IMR-90 (cell line): ENCODE measurements at regions not wholly inside any gene's neighbourhood (a gene's known extent, or its start where the extent isn't known, plus 50 kb on each side); places are given as distances from the start of the nearest gene placed in this dataset.

Source experiments
- ATAC-seq: fragments of 200-7000 bp; cut with Tn5 transposase; 2 replicates; pipeline ENCODE4 v1.9.1; 2020; ENCODE audit warnings: low read depth, mild to moderate bottlenecking, moderate library complexity
- BruUV-seq: library from RNA; stranded (reverse); fragments of 400-500 nt; replicated peaks from 2 replicates; lab custom pipeline; 2021; lab: Mats Ljungman, UMichigan
- CTCF ChIA-PET: fragments of 300-600 bp; formaldehyde crosslinking; extraction: SDS; loops from one replicate; lab custom pipeline; 2021; ENCODE audit warnings: antibody characterized with exemption; lab: Yijun Ruan, JAX
- POLR2A ChIA-PET: fragments of 300-600 bp; sonication (Branson Sonifier 250); formaldehyde crosslinking; loops from one replicate; lab custom pipeline; 2022; ENCODE audit warnings: antibody characterized with exemption; ENCODE audit not compliant: unreplicated experiment; lab: Charles Lee
- DNase-seq: peaks from one replicate; pipeline ENCODE4 v3.0.0; 2013
- H2AFZ ChIP-seq: replicated peaks from 2 replicates; pipeline ENCODE3; 2013; ENCODE audit warnings: low read length, mild to moderate bottlenecking; ENCODE audit not compliant: poor library complexity
- H2AK5ac ChIP-seq: 2 replicates; pipeline ENCODE4 v1.6.1; 2013; ENCODE audit warnings: low read depth, low read length, inconsistent platforms
- H2AK9ac ChIP-seq: replicated peaks from 2 replicates; pipeline ENCODE3; 2013; ENCODE audit warnings: mild to moderate bottlenecking, low read depth, low read length, moderate library complexity; ENCODE audit not compliant: poor library complexity
- H2BK120ac ChIP-seq: 2 replicates; pipeline ENCODE4 v1.6.1; 2013; ENCODE audit warnings: low read depth, low read length, inconsistent platforms
- H2BK15ac ChIP-seq: 3 replicates; pipeline ENCODE4 v1.6.1; 2013; ENCODE audit warnings: low read depth, low read length, inconsistent platforms
- H2BK20ac ChIP-seq: 2 replicates; pipeline ENCODE4 v1.6.1; 2013; ENCODE audit warnings: low read depth, mild to moderate bottlenecking, inconsistent platforms, low read length, moderate library complexity
- H2BK5ac ChIP-seq: 2 replicates; pipeline ENCODE4 v1.6.1; 2013; ENCODE audit warnings: mild to moderate bottlenecking, low read depth, low read length, inconsistent platforms; ENCODE audit not compliant: poor library complexity, severe bottlenecking
- H3K14ac ChIP-seq: replicated peaks from 2 replicates; pipeline ENCODE4 v1.6.1; 2013; ENCODE audit warnings: low read depth, low read length, inconsistent platforms
- H3K18ac ChIP-seq: 2 replicates; pipeline ENCODE4 v1.6.1; 2013; ENCODE audit warnings: low read depth, low read length, control low read depth
- H3K23ac ChIP-seq: 2 replicates; pipeline ENCODE4 v1.6.1; 2013; ENCODE audit warnings: low read depth, low read length, inconsistent platforms
- H3K27ac ChIP-seq: 2 replicates; pipeline ENCODE4 v1.5.1; 2013; ENCODE audit warnings: mild to moderate bottlenecking, control low read depth, low read length; ENCODE audit not compliant: insufficient read depth
- H3K27me3 ChIP-seq: 2 replicates; pipeline ENCODE4 v1.6.1; 2013; ENCODE audit warnings: low read length; ENCODE audit not compliant: control insufficient read depth, insufficient read depth
- H3K36me3 ChIP-seq: 2 replicates; pipeline ENCODE4 v1.6.1; 2013; ENCODE audit warnings: low read length, mixed read lengths; ENCODE audit not compliant: control insufficient read depth, insufficient read depth
- H3K4ac ChIP-seq: 2 replicates; pipeline ENCODE4 v1.6.1; 2013; ENCODE audit warnings: low read depth, low read length, inconsistent platforms
- H3K4me1 ChIP-seq: 2 replicates; pipeline ENCODE4 v1.6.1; 2013; ENCODE audit warnings: low read length, mixed read lengths; ENCODE audit not compliant: control insufficient read depth, insufficient read depth
- H3K4me2 ChIP-seq: 2 replicates; pipeline ENCODE4 v1.6.1; 2013; ENCODE audit warnings: low read depth, mild to moderate bottlenecking, control low read depth, low read length, moderate library complexity
- H3K4me3 ChIP-seq: 2 replicates; pipeline ENCODE4 v1.5.1; 2013; ENCODE audit warnings: low read depth, mild to moderate bottlenecking, control low read depth, low read length, moderate library complexity; ENCODE audit not compliant: insufficient read depth
- H3K56ac ChIP-seq: 2 replicates; pipeline ENCODE4 v1.6.1; 2013; ENCODE audit warnings: low read length, inconsistent platforms; ENCODE audit not compliant: insufficient read depth; ENCODE audit errors: extremely low read depth
- H3K79me1 ChIP-seq, 2 experiments: 2 replicates each; pipeline ENCODE4 v1.6.1; 2013; ENCODE audit warnings: low read length in 2 of 2, inconsistent platforms in 1 of 2, low read depth in 1 of 2
- H3K9ac ChIP-seq: 2 replicates; pipeline ENCODE4 v1.6.1; 2013; ENCODE audit warnings: low read depth, low read length, control low read depth
- H3K9me1 ChIP-seq: 2 replicates; pipeline ENCODE4 v1.6.1; 2013; ENCODE audit warnings: low read length, inconsistent platforms; ENCODE audit not compliant: insufficient read depth
- H3K9me3 ChIP-seq: 2 replicates; pipeline ENCODE4 v1.6.1; 2013; ENCODE audit warnings: low read length; ENCODE audit not compliant: control insufficient read depth, insufficient read depth
- H4K20me1 ChIP-seq: 2 replicates; pipeline ENCODE4 v1.6.1; 2013; ENCODE audit warnings: low read length, inconsistent platforms; ENCODE audit not compliant: insufficient read depth
- H4K5ac ChIP-seq: 2 replicates; pipeline ENCODE4 v1.6.1; 2013; ENCODE audit warnings: mild to moderate bottlenecking, low read depth, low read length, control low read depth
- H4K8ac ChIP-seq, 2 experiments: 2 replicates each; pipeline ENCODE4 v1.6.1; 2013; ENCODE audit warnings: low read depth in 2 of 2, low read length in 2 of 2, control low read depth in 1 of 2, inconsistent platforms in 1 of 2
- H4K91ac ChIP-seq: 2 replicates; pipeline ENCODE4 v1.6.1; 2013; ENCODE audit warnings: low read depth, low read length, inconsistent platforms; ENCODE audit not compliant: insufficient read depth
- CEBPB ChIP-seq: IDR thresholded peaks from 2 replicates; pipeline ENCODE4 v1.6.1; 2012; ENCODE audit warnings: low read depth, low read length, improper control_type of control experiment
- CHD1 ChIP-seq: IDR thresholded peaks from 2 replicates; pipeline ENCODE4 v1.6.1; 2012; ENCODE audit warnings: low read depth, low read length, improper control_type of control experiment
- CTCF ChIP-seq: conservative IDR thresholded peaks from 2 replicates; pipeline ENCODE4 v1.5.1; 2012; ENCODE audit warnings: mild to moderate bottlenecking, low read depth, low read length, improper control_type of control experiment
- ELK1 ChIP-seq: fragments of 150-350 bp; IDR thresholded peaks from 2 replicates; pipeline ENCODE4 v1.6.1; 2016; ENCODE audit warnings: low read depth, mild to moderate bottlenecking, low read length, moderate library complexity, borderline replicate concordance
- FOS ChIP-seq: fragments of 150-350 bp; IDR thresholded peaks from 2 replicates; pipeline ENCODE4 v1.6.1; 2016; ENCODE audit warnings: low read depth, low read length
- MAZ ChIP-seq: IDR thresholded peaks from 2 replicates; pipeline ENCODE4 v1.6.1; 2012; ENCODE audit warnings: low read depth, mild to moderate bottlenecking, low read length, improper control_type of control experiment, moderate library complexity, borderline replicate concordance
- MXI1 ChIP-seq: IDR thresholded peaks from 2 replicates; pipeline ENCODE4 v1.6.1; 2012; ENCODE audit warnings: low read depth, mild to moderate bottlenecking, low read length, moderate library complexity, borderline replicate concordance
- NFE2L2 ChIP-seq: fragments of 150-350 bp; IDR thresholded peaks from 2 replicates; pipeline ENCODE4 v1.6.1; 2016; ENCODE audit warnings: low read depth, mild to moderate bottlenecking, low read length
- POLR2A ChIP-seq: IDR thresholded peaks from 2 replicates; pipeline ENCODE4 v1.6.1; 2012; ENCODE audit warnings: mild to moderate bottlenecking, low read depth, low read length
- RAD21 ChIP-seq: IDR thresholded peaks from 2 replicates; pipeline ENCODE4 v1.6.1; 2012; ENCODE audit warnings: low read length, improper control_type of control experiment
- RCOR1 ChIP-seq: IDR thresholded peaks from 2 replicates; pipeline ENCODE4 v1.6.1; 2012; ENCODE audit warnings: mild to moderate bottlenecking, low read length, improper control_type of control experiment; ENCODE audit not compliant: insufficient replicate concordance
- RFX5 ChIP-seq: IDR thresholded peaks from 2 replicates; pipeline ENCODE4 v1.8.0; 2012; ENCODE audit warnings: low read depth, mild to moderate bottlenecking, low read length, moderate library complexity
- SMC3 ChIP-seq: fragments of 150-350 bp; IDR thresholded peaks from 2 replicates; pipeline ENCODE4 v1.6.1; 2016; ENCODE audit warnings: low read depth, mild to moderate bottlenecking, antibody characterized with exemption, low read length, moderate library complexity
- USF2 ChIP-seq: fragments of 150-350 bp; IDR thresholded peaks from 2 replicates; pipeline ENCODE4 v1.6.1; 2017; ENCODE audit warnings: mild to moderate bottlenecking, antibody characterized with exemption, low read length, low read depth
- WGBS, 2 experiments: methylation state at CpG; one replicate each; pipeline versions ENCODE4 v1.1.5 to v1.1.7; 2013; ENCODE audit warnings: missing lambda C conversion rate in 2 of 2; ENCODE audit not compliant: insufficient read length in 1 of 2; ENCODE audit errors: extremely low coverage in 2 of 2; 5-methylcytosine and 5-hydroxymethylcytosine counted together
- dilution Hi-C: fragments of 300-500 bp; cut with HindIII; formaldehyde crosslinking; loops from one replicate; pipeline ENCODE4 v1.14.3; 2018; ENCODE audit warnings: low sequenced_read_pairs; ENCODE audit not compliant: unreplicated experiment
- in situ Hi-C: fragments of 300-500 bp; cut with MboI; formaldehyde crosslinking; loops from 3 replicates; pipeline ENCODE4 v1.14.3; 2019; ENCODE audit warnings: low sequenced_read_pairs, inconsistent platforms, mixed read lengths
- intact Hi-C: fragments of 100-400 bp; cut with micrococcal nuclease; formaldehyde crosslinking; loops from 2 replicates; pipeline ENCODE4 v1.10.0; 2022

- no CpG with 5 or more reads among the region's 4 CpGs for WGBS, 2 experiments
- intact Hi-C loops = no loop called here
- H2AFZ ChIP-seq = no peak overlapping the region
Observed at GRCh38 chr15:62945760-62946159, 96.8 kb upstream of the TPM1 start.

More at GRCh38 chr15:62945760-62946159, 96.8 kb upstream of the TPM1 start:
- ChIA-PET POLR2A (no interaction called here), CTCF (interaction anchor here (1.1 kb wide), 1 partner anchor 13 kb away, joined by 3 read pairs; no protein-coding TSS in a partner anchor)
- no peak overlapping the region for H2BK15ac ChIP-seq
- no peak overlapping the region for H3K9ac ChIP-seq
- H2BK120ac ChIP-seq = no peak overlapping the region
- H2AK9ac ChIP-seq = no peak overlapping the region
- H3K4me2 ChIP-seq = no peak overlapping the region
- no peak overlapping the region for H3K18ac ChIP-seq
- no peak for ATAC-seq
- no peak for TF ChIP-seq ELK1
- TF ChIP-seq NFE2L2 = no peak
- no peak for TF ChIP-seq CHD1
- TF ChIP-seq POLR2A = no peak
- TF ChIP-seq FOS = no peak
- TF ChIP-seq CTCF = no peak
- no peak for TF ChIP-seq SMC3
- TF ChIP-seq MAZ = no peak
- no peak for TF ChIP-seq RAD21
- TF ChIP-seq MXI1 = no peak
- TF ChIP-seq RCOR1 = no peak
- no peak for TF ChIP-seq USF2
- no peak for TF ChIP-seq RFX5
- no peak for TF ChIP-seq CEBPB
- H3K9me3 ChIP-seq = no peaks in the 10 kb centered on the region
- peaks cover 15% of the 10 kb centered on the region for H3K4me1 ChIP-seq
- H2BK5ac ChIP-seq = no peak overlapping the region
- H3K27me3 ChIP-seq = no peaks in the 10 kb centered on the region
- peaks cover 25% of the 10 kb centered on the region for H3K9me1 ChIP-seq
- dilution Hi-C loops (no loop called here), in situ Hi-C loops (no loop called here)
- no peak overlapping the region for H3K4ac ChIP-seq
- no peak overlapping the region for H4K91ac ChIP-seq
- H3K56ac ChIP-seq = no peak overlapping the region
- no peak overlapping the region for H2BK20ac ChIP-seq
- H2AK5ac ChIP-seq = no peak overlapping the region
- BruUV-seq = no TSS peak
- H3K27ac ChIP-seq = no peak overlapping the region
- 0 out of 4 replicates have a peak, but pooled peaks cover 0 to 4% of the 10 kb centered on the region in 2 experiments for H3K79me1 ChIP-seq
- no peak for DNase-seq
- H4K8ac ChIP-seq = no peak overlapping the region
- H3K4me3 ChIP-seq = no peak overlapping the region
- H4K20me1 ChIP-seq = no peaks in the 10 kb centered on the region
- H3K14ac ChIP-seq = no peak overlapping the region
- H4K5ac ChIP-seq = no peak overlapping the region
- H3K36me3 ChIP-seq = no peaks in the 10 kb centered on the region
- no peak overlapping the region for H3K23ac ChIP-seq
